H1 (cell line): ENCODE measurements at regions not wholly inside any gene's neighbourhood (a gene's known extent, or its start where the extent isn't known, plus 50 kb on each side); places are given as distances from the start of the nearest gene placed in this dataset.
A peak's percentile ranks its signal among the peaks of the same experiment; 100 is the strongest.

Experiments used
- CTCF ChIA-PET: fragments of 300-600 bp; sonication (Branson Sonifier 250); formaldehyde crosslinking; loops from one replicate; lab custom pipeline; 2021; ENCODE audit not compliant: partially characterized antibody; lab: Charles Lee
- POLR2A ChIA-PET: fragments of 300-600 bp; sonication (Branson Sonifier 250); formaldehyde crosslinking; loops from one replicate; lab custom pipeline; 2021; ENCODE audit warnings: inconsistent platforms; ENCODE audit not compliant: partially characterized antibody; lab: Charles Lee
- DNase-seq, 2 experiments: peaks; one replicate each; pipeline versions ENCODE4 v3.0.0 to v3.0.0-alpha.2; 2010 to 2022; ENCODE audit warnings: low spot score in 2 of 2, low read depth in 1 of 2, mixed read lengths in 1 of 2
- FAIRE-seq: peaks from 2 replicates; lab custom pipeline; 2011; peaks lifted over from hg19 to GRCh38; lab: Jason Lieb, UNC
- H2AFZ ChIP-seq: 2 replicates; pipeline ENCODE4 v1.8.1; 2012; ENCODE audit warnings: low read length, inconsistent platforms
- H2AK5ac ChIP-seq: 2 replicates; pipeline ENCODE4 v1.6.1; 2013; ENCODE audit warnings: low read depth, low read length
- H2BK120ac ChIP-seq: replicated peaks from 2 replicates; pipeline ENCODE3; 2013; ENCODE audit warnings: low read depth, low read length, inconsistent platforms
- H2BK12ac ChIP-seq: 2 replicates; pipeline ENCODE4 v1.6.1; 2013; ENCODE audit warnings: low read depth, low read length
- H2BK15ac ChIP-seq: 2 replicates; pipeline ENCODE4 v1.6.1; 2013; ENCODE audit warnings: low read length
- H2BK20ac ChIP-seq: 2 replicates; pipeline ENCODE4 v1.6.1; 2013; ENCODE audit warnings: low read length
- H2BK5ac ChIP-seq: 2 replicates; pipeline ENCODE4 v1.6.1; 2013; ENCODE audit warnings: low read depth, low read length
- H3K14ac ChIP-seq: 2 replicates; pipeline ENCODE4 v1.6.1; 2013; ENCODE audit warnings: inconsistent platforms; ENCODE audit not compliant: insufficient read length
- H3K18ac ChIP-seq: 2 replicates; pipeline ENCODE4 v1.6.1; 2013; ENCODE audit warnings: low read length; ENCODE audit errors: extremely low read depth
- H3K23ac ChIP-seq: 2 replicates; pipeline ENCODE4 v1.6.1; 2013; ENCODE audit warnings: inconsistent platforms; ENCODE audit not compliant: insufficient read length
- H3K23me2 ChIP-seq: 2 replicates; pipeline ENCODE4 v1.6.1; 2013; ENCODE audit warnings: low read depth, low read length
- H3K27ac ChIP-seq: 2 replicates; pipeline ENCODE4 v1.6.1; 2011; ENCODE audit warnings: low read depth, low read length, inconsistent platforms
- H3K27me3 ChIP-seq, 4 experiments: replicated peaks in 1 of 4; 1 replicate in 1 of 4; 2 replicates in 3 of 4; pipeline versions ENCODE4 v1.6.1 to v1.8.1; 2011 to 2013; ENCODE audit warnings: low read length in 3 of 4, mild to moderate bottlenecking in 3 of 4, inconsistent platforms in 2 of 4, mixed read lengths in 2 of 4, moderate library complexity in 1 of 4; ENCODE audit not compliant: control insufficient read depth in 3 of 4, insufficient read depth in 3 of 4; ENCODE audit errors: extremely low read depth in 1 of 4
- H3K36me3 ChIP-seq, 4 experiments: 2 replicates each; pipeline versions ENCODE4 v1.6.1 to v1.8.1; 2011 to 2013; ENCODE audit warnings: mild to moderate bottlenecking in 4 of 4, low read length in 3 of 4, moderate library complexity in 2 of 4, control low read depth in 1 of 4, inconsistent platforms in 1 of 4; ENCODE audit not compliant: insufficient read depth in 4 of 4, control insufficient read depth in 2 of 4
- H3K4ac ChIP-seq: replicated peaks from 2 replicates; pipeline ENCODE3; 2013; ENCODE audit warnings: low read length, low read depth, mixed read lengths, inconsistent platforms; ENCODE audit not compliant: insufficient read length
- H3K4me1 ChIP-seq, 4 experiments: replicated peaks in 1 of 4; 1 replicate in 1 of 4; 2 replicates in 3 of 4; pipeline versions ENCODE4 v1.6.1 to v1.8.1; 2011 to 2013; ENCODE audit warnings: low read length in 3 of 4, inconsistent platforms in 2 of 4, mixed read lengths in 1 of 4; ENCODE audit not compliant: insufficient read depth in 4 of 4, control insufficient read depth in 3 of 4
- H3K4me2 ChIP-seq, 2 experiments: 2 replicates each; pipeline versions ENCODE4 v1.6.1 to v1.8.1; 2011 to 2013; ENCODE audit warnings: low read depth in 2 of 2, low read length in 2 of 2, control low read depth in 1 of 2, inconsistent platforms in 1 of 2, mild to moderate bottlenecking in 1 of 2; ENCODE audit not compliant: insufficient read depth in 1 of 2
- H3K4me3 ChIP-seq, 4 experiments: fragments of 200-600, 300-600 bp in 1 of 4; sonication (generic), shearing (Covaris generic), sonication (Bioruptor Twin) in 1 of 4; 2 replicates each; pipeline versions ENCODE4 v1.5.1 to v1.8.1; 2011 to 2016; ENCODE audit warnings: low read length in 4 of 4, low read depth in 3 of 4, control low read depth in 2 of 4, inconsistent platforms in 2 of 4, mild to moderate bottlenecking in 2 of 4, mixed read lengths in 1 of 4, moderate library complexity in 1 of 4; ENCODE audit not compliant: insufficient read depth in 2 of 4; ENCODE audit errors: extremely low read depth in 1 of 4
- H3K56ac ChIP-seq: replicated peaks from 2 replicates; pipeline ENCODE3; 2013; ENCODE audit warnings: low read depth, mild to moderate bottlenecking, mixed read lengths, low read length, inconsistent platforms; ENCODE audit not compliant: insufficient read length
- H3K79me1 ChIP-seq: 2 replicates; pipeline ENCODE4 v1.6.1; 2013; ENCODE audit warnings: low read depth, low read length, control low read depth
- H3K79me2 ChIP-seq, 2 experiments: 2 replicates each; pipeline versions ENCODE4 v1.6.1 to v1.8.1; 2012 to 2013; ENCODE audit warnings: low read length in 2 of 2, mild to moderate bottlenecking in 2 of 2, inconsistent platforms in 1 of 2; ENCODE audit not compliant: insufficient read depth in 2 of 2, control insufficient read depth in 1 of 2
- H3K9ac ChIP-seq, 4 experiments: replicated peaks in 1 of 4; 1 replicate in 1 of 4; 2 replicates in 3 of 4; pipeline versions ENCODE4 v1.6.1 to v1.8.1; 2011 to 2013; ENCODE audit warnings: low read depth in 3 of 4, low read length in 3 of 4, control low read depth in 2 of 4, mild to moderate bottlenecking in 2 of 4, moderate library complexity in 2 of 4, inconsistent platforms in 1 of 4; ENCODE audit errors: extremely low read depth in 1 of 4
- H3K9me3 ChIP-seq, 2 experiments: 2 replicates each; pipeline versions ENCODE4 v1.6.1 to v1.8.1; 2012 to 2013; ENCODE audit warnings: mild to moderate bottlenecking in 2 of 2, moderate library complexity in 2 of 2, control low read depth in 1 of 2, inconsistent platforms in 1 of 2, low read depth in 1 of 2, low read length in 1 of 2, mixed read lengths in 1 of 2; ENCODE audit not compliant: insufficient read depth in 2 of 2
- H4K20me1 ChIP-seq, 2 experiments: replicated peaks in 1 of 2; 2 replicates each; pipeline versions ENCODE3 to v1.8.1; 2011 to 2013; ENCODE audit warnings: inconsistent platforms in 2 of 2, low read length in 2 of 2, mild to moderate bottlenecking in 1 of 2; ENCODE audit not compliant: insufficient read depth in 2 of 2, control insufficient read depth in 1 of 2
- H4K5ac ChIP-seq: 2 replicates; pipeline ENCODE4 v1.6.1; 2013; ENCODE audit warnings: low read length, low read depth, mixed read lengths, inconsistent platforms; ENCODE audit not compliant: insufficient read length
- H4K8ac ChIP-seq: 2 replicates; pipeline ENCODE4 v1.8.0; 2013; ENCODE audit warnings: mild to moderate bottlenecking, moderate library complexity, low read length, inconsistent platforms; ENCODE audit not compliant: insufficient read depth; ENCODE audit errors: extremely low read depth
- H4K91ac ChIP-seq: replicated peaks from 2 replicates; pipeline ENCODE3; 2013; ENCODE audit warnings: low read length, mixed read lengths, inconsistent platforms; ENCODE audit not compliant: insufficient read length
- CBX5 ChIP-seq: fragments of 300-800, 300-1000 bp; sonication (generic); IDR thresholded peaks from 2 replicates; pipeline ENCODE4 v1.7.1; 2016; ENCODE audit warnings: antibody characterized with exemption, low read length, low read depth
- EGR1 ChIP-seq: IDR thresholded peaks from 2 replicates; pipeline ENCODE4 v1.6.1; 2011; ENCODE audit warnings: low read depth, low read length, borderline replicate concordance
- JUND ChIP-seq: IDR thresholded peaks from 2 replicates; pipeline ENCODE4 v1.6.1; 2011; ENCODE audit warnings: mild to moderate bottlenecking, improper control_type of control experiment, low read length
- KDM1A ChIP-seq: fragments of 200-600, 300-600 bp; sonication (generic); IDR thresholded peaks from 2 replicates; pipeline ENCODE4 v1.7.1; 2016; ENCODE audit warnings: mild to moderate bottlenecking, low read length, borderline replicate concordance
- KDM4A ChIP-seq: IDR thresholded peaks from one replicate; pipeline ENCODE4 v1.7.1; 2012; ENCODE audit warnings: low read depth, mild to moderate bottlenecking, moderate library complexity, low read length, inconsistent platforms; ENCODE audit not compliant: severe bottlenecking
- MAX ChIP-seq: IDR thresholded peaks from 2 replicates; pipeline ENCODE4 v1.6.1; 2012; ENCODE audit warnings: inconsistent platforms
- NRF1 ChIP-seq: IDR thresholded peaks from 2 replicates; pipeline ENCODE4 v1.6.1; 2011; ENCODE audit warnings: mild to moderate bottlenecking, low read depth, low read length, improper control_type of control experiment
- RBBP5 ChIP-seq: IDR thresholded peaks from 2 replicates; pipeline ENCODE4 v1.7.1; 2012; ENCODE audit warnings: low read depth, mild to moderate bottlenecking, inconsistent platforms, low read length, moderate library complexity, borderline replicate concordance
- TCF12 ChIP-seq: IDR thresholded peaks from 2 replicates; pipeline ENCODE4 v1.6.1; 2011; ENCODE audit warnings: low read depth, mild to moderate bottlenecking, low read length
- WGBS, 2 experiments: shearing (Covaris generic) in 1 of 2; methylation state at CpG; one replicate each; pipeline versions ENCODE4 v1.1.6 to v1.1.7; 2013 to 2015; ENCODE audit warnings: low lambda C conversion rate in 2 of 2, mixed read lengths in 2 of 2, inconsistent platforms in 1 of 2, low coverage in 1 of 2, missing lambda C conversion rate in 1 of 2; ENCODE audit not compliant: insufficient replicate concordance in 2 of 2, insufficient coverage in 1 of 2, insufficient read length in 1 of 2; ENCODE audit errors: extremely low coverage in 1 of 2, missing lambda C conversion rate in 1 of 2; 5-methylcytosine and 5-hydroxymethylcytosine counted together

DNA sequence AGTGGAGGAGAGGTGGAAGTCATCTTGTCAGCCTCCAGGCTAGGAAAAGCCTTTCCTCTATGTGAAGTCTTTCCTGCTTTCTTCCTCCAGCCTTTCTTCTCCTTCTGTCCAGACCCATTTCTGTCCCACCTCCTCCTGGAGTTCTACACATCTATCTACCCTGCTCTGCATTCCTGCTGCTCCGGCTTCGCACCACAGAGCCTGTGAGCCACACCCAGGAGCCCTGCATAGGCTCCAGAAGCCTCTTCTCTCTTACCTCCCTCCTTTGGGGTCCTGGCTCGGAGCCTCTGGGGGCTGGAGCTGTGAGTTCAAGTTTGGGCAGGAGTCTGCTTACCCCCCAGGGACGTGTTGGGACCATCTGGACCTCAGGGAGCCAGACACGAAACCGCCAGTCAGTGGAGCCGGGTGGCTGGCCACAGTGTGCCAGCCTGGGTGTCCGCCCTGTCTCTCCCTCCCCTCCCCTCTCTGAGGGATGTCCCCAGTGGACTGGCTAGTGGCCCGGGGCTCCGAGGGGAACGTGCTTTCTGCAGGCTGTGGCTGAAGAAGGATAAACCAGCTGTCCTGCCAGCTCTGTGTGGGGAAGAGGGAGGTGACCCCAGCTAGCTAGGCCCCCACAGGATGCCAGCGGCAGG lies 99.2 kb downstream of the VEGFA start:
- no peak overlapping the region for H4K5ac ChIP-seq
- no peak overlapping the region for H2BK120ac ChIP-seq
- WGBS, 2 experiments: 82% methylated on average over 10 of the region's 12 CpGs; no CpG with 5 or more reads in 1 of the 2 experiments
- no peaks in the 10 kb centered on the region for H3K79me2 ChIP-seq
- H4K8ac ChIP-seq: peak overlapping the region; percentile 19; the same call in 1 of the 2 replicates
- H3K23me2 ChIP-seq: no peaks in the 10 kb centered on the region
- no peak overlapping the region for H3K56ac ChIP-seq
- ChIA-PET POLR2A (interaction anchor here (0.7 to 1.3 kb wide), 6 partner anchors 8 to 109 kb away, joined by 3 read pairs; partner anchors contain the start of gene VEGFA), CTCF (interaction anchor here (0.7 to 2.8 kb wide), 11 partner anchors 9 to 195 kb away, joined by 3 to 15 read pairs (median 4); no protein-coding TSS in a partner anchor)
- no peak overlapping the region for H3K14ac ChIP-seq
- H3K4me1 ChIP-seq: peaks cover 0 to 18% (median 10%) of the 10 kb centered on the region in 4 experiments; a peak in 6 of 7 replicates
- H3K9ac ChIP-seq: no peak overlapping the region
- H2AK5ac ChIP-seq: no peak overlapping the region
- no peak for DNase-seq
- H2BK20ac ChIP-seq: peak overlapping the region; percentile 43; the same call in 1 of the 2 replicates
- H3K79me1 ChIP-seq: no peaks in the 10 kb centered on the region
- no peak overlapping the region for H3K23ac ChIP-seq
- no peak overlapping the region for H2AFZ ChIP-seq
- no peaks in the 10 kb centered on the region for H4K20me1 ChIP-seq
- H3K4ac ChIP-seq: no peak overlapping the region
- H2BK15ac ChIP-seq: no peak overlapping the region
- H3K4me2 ChIP-seq: 0 out of 4 replicates have a peak overlapping the region, but pooled peaks of 1 of the 2 experiments have one; percentile 5
- no peaks in the 10 kb centered on the region for H3K9me3 ChIP-seq
- no peak for TF ChIP-seq KDM1A
- TF ChIP-seq NRF1: no peak
- TF ChIP-seq KDM4A: no peak
- TF ChIP-seq RBBP5: no peak
- TF ChIP-seq JUND: no peak
- no peak for TF ChIP-seq CBX5
- TF ChIP-seq MAX: no peak
- TF ChIP-seq EGR1: no peak
- TF ChIP-seq TCF12: no peak
- TF ChIP-seq, all 59 proteins: peak for 0
- H3K36me3 ChIP-seq: no peaks in the 10 kb centered on the region
- H3K4me3 ChIP-seq: no peak overlapping the region
- no peak overlapping the region for H2BK5ac ChIP-seq
- no peak for FAIRE-seq
- H3K27me3 ChIP-seq: no peaks in the 10 kb centered on the region; a peak in 1 of 7 replicates
- H2BK12ac ChIP-seq: peak overlapping the region; percentile 60; the same call in 1 of the 2 replicates
- peak overlapping the region; percentile 60; the same call in 1 of the 2 replicates for H3K18ac ChIP-seq
- H4K91ac ChIP-seq: peak overlapping the region; percentile 41
- no peak overlapping the region for H3K27ac ChIP-seq
